Neural progenitor cell (in vitro differentiated cells): ENCODE measurements at regions not wholly inside any gene's neighbourhood (a gene's known extent, or its start where the extent isn't known, plus 50 kb on each side); places are given as distances from the start of the nearest gene placed in this dataset.

Experiments used
- EZH2phosphoT487 ChIP-seq: fragments of 200-600 bp; sonication (generic); IDR thresholded peaks from 2 replicates; pipeline ENCODE4 v1.6.1; 2017; ENCODE audit warnings: antibody characterized with exemption
- TF ChIP-seq, protein P1 (sequence below): fragments of 200-600 bp; sonication (generic); IDR thresholded peaks from 2 replicates; pipeline ENCODE4 v1.5.1; 2017; ENCODE audit warnings: antibody characterized with exemption, mild to moderate bottlenecking

DNA sequence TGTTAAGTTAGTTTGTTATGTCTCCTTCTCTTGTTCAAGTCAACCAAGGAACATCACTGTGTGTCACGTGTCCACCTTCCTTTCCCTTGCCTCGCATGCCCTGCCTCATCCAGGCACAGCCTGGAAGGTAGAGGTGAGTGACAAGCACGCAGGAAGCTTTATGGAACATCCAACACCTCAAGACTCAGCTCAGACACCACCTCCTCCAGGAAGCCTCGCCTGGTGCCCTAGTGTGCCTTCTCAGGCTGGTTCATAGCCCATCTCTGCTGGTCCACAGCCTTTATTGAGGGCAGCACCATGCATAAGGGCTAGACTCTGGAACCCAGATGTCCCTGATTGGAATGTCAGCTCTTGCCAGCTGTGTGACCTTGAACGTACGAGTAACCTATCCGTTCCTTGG is 224.3 kb downstream of the ANKRD60 start:
- TF ChIP-seq, protein P1, sequence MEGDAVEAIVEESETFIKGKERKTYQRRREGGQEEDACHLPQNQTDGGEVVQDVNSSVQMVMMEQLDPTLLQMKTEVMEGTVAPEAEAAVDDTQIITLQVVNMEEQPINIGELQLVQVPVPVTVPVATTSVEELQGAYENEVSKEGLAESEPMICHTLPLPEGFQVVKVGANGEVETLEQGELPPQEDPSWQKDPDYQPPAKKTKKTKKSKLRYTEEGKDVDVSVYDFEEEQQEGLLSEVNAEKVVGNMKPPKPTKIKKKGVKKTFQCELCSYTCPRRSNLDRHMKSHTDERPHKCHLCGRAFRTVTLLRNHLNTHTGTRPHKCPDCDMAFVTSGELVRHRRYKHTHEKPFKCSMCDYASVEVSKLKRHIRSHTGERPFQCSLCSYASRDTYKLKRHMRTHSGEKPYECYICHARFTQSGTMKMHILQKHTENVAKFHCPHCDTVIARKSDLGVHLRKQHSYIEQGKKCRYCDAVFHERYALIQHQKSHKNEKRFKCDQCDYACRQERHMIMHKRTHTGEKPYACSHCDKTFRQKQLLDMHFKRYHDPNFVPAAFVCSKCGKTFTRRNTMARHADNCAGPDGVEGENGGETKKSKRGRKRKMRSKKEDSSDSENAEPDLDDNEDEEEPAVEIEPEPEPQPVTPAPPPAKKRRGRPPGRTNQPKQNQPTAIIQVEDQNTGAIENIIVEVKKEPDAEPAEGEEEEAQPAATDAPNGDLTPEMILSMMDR: no peak
- TF ChIP-seq EZH2phosphoT487: no peak
